Fibroblast of peridontal ligament (primary cell): ENCODE measurements at regions not wholly inside any gene's neighbourhood (a gene's known extent, or its start where the extent isn't known, plus 50 kb on each side); places are given as distances from the start of the nearest gene placed in this dataset.

Experiments
- DNase-seq: peaks from one replicate; pipeline ENCODE4 v3.0.0-alpha.2; 2010; ENCODE audit errors: extremely low read depth

GRCh38 chr20:52783769-52784168 is 188.4 kb upstream of the TSHZ2 start:
- DNase-seq = no peak

GRCh38 chr20:52780462-52780861 is 191.7 kb upstream of the TSHZ2 start:
- DNase-seq = no peak

- no peak for DNase-seq
Observed at GRCh38 chr20:52779125-52779524, 193.0 kb upstream of the TSHZ2 start.

- no peak for DNase-seq
Observed at GRCh38 chr20:52777171-52777570, 195.0 kb upstream of the TSHZ2 start.

GRCh38 chr20:52775786-52776185 is 196.4 kb upstream of the TSHZ2 start:
- DNase-seq = no peak

GRCh38 chr20:52768694-52769093 is 203.5 kb upstream of the TSHZ2 start:
- DNase-seq = no peak

GRCh38 chr20:52766645-52767435 is 205.3 kb upstream of the TSHZ2 start:
- no peak for DNase-seq

- DNase-seq = no peak
Observed at GRCh38 chr20:52763321-52763853, 208.8 kb upstream of the TSHZ2 start.

GRCh38 chr20:52761867-52762266 is 210.3 kb upstream of the TSHZ2 start:
- DNase-seq = no peak

- DNase-seq = no peak
Observed at GRCh38 chr20:52760791-52761190, 211.4 kb upstream of the TSHZ2 start.

GRCh38 chr20:52757411-52757810 is 214.7 kb upstream of the TSHZ2 start:
- no peak for DNase-seq

GRCh38 chr20:52755744-52756143 is 216.4 kb upstream of the TSHZ2 start:
- DNase-seq = no peak

- DNase-seq = no peak
Observed at GRCh38 chr20:52754366-52754765, 217.8 kb upstream of the TSHZ2 start.

GRCh38 chr20:52752023-52752422 is 220.1 kb upstream of the TSHZ2 start:
- DNase-seq = no peak

GRCh38 chr20:52751571-52751970 is 220.6 kb upstream of the TSHZ2 start:
- no peak for DNase-seq

- DNase-seq = no peak
Observed at GRCh38 chr20:52749938-52750337, 222.2 kb upstream of the TSHZ2 start.

- DNase-seq = no peak
Observed at GRCh38 chr20:52748990-52749389, 223.2 kb upstream of the TSHZ2 start.

GRCh38 chr20:52748285-52748932 is 223.7 kb upstream of the TSHZ2 start:
- no peak for DNase-seq

- no peak for DNase-seq
Observed at GRCh38 chr20:52747845-52748284, 224.3 kb upstream of the TSHZ2 start.

GRCh38 chr20:52746770-52747169 is 225.4 kb upstream of the TSHZ2 start:
- no peak for DNase-seq

- no peak for DNase-seq
Observed at GRCh38 chr20:52746190-52746589, 226.0 kb upstream of the TSHZ2 start.

- no peak for DNase-seq
Observed at GRCh38 chr20:52744441-52744840, 227.7 kb upstream of the TSHZ2 start.

GRCh38 chr20:52738081-52738480 is 234.1 kb upstream of the TSHZ2 start:
- no peak for DNase-seq
